Muscle of leg (tissue), 3 donors: ENCODE measurements at regions not wholly inside any gene's neighbourhood (a gene's known extent, or its start where the extent isn't known, plus 50 kb on each side); places are given as distances from the start of the nearest gene placed in this dataset.

Experiments
- DNase-seq: peaks from one replicate; pipeline ENCODE4 v3.0.0; 2013
- H3K27ac ChIP-seq: one replicate; pipeline ENCODE4 v1.5.1; 2013; ENCODE audit warnings: mild to moderate bottlenecking, low read length, control low read depth
- H3K27me3 ChIP-seq: one replicate; pipeline ENCODE4 v1.6.1; 2013; ENCODE audit warnings: low read length; ENCODE audit not compliant: control insufficient read depth, insufficient read depth
- H3K36me3 ChIP-seq: one replicate; pipeline ENCODE4 v1.6.1; 2013; ENCODE audit warnings: low read length; ENCODE audit not compliant: control insufficient read depth, insufficient read depth
- H3K4me1 ChIP-seq: one replicate; pipeline ENCODE4 v1.6.1; 2013; ENCODE audit warnings: low read length; ENCODE audit not compliant: control insufficient read depth, insufficient read depth
- H3K4me3 ChIP-seq: one replicate; pipeline ENCODE4 v1.5.1; 2013; ENCODE audit warnings: low read length, control low read depth
- H3K9me3 ChIP-seq: replicated peaks from 2 replicates; pipeline ENCODE4 v1.6.1; 2013; ENCODE audit warnings: low read depth, low read length; ENCODE audit not compliant: control insufficient read depth
- WGBS: methylation state at CpG from one replicate; pipeline ENCODE4 v1.1.5; 2013; ENCODE audit warnings: missing lambda C conversion rate; ENCODE audit not compliant: insufficient coverage; 5-methylcytosine and 5-hydroxymethylcytosine counted together

GRCh38 chr14:34032720-34033119 is 81.8 kb upstream of the EGLN3 start:
- peaks cover 57% of the 10 kb centered on the region for H3K4me1 ChIP-seq
- H3K4me3 ChIP-seq: no peak overlapping the region
- 94% methylated on average over 2 of the region's 5 CpGs for WGBS
- no peaks in the 10 kb centered on the region for H3K9me3 ChIP-seq
- no peaks in the 10 kb centered on the region for H3K36me3 ChIP-seq
- H3K27me3 ChIP-seq: no peaks in the 10 kb centered on the region
- DNase-seq: no peak
- H3K27ac ChIP-seq: no peak overlapping the region

GRCh38 chr14:34030864-34031263 is 80.0 kb upstream of the EGLN3 start:
- H3K9me3 ChIP-seq: no peaks in the 10 kb centered on the region
- peaks cover 55% of the 10 kb centered on the region for H3K4me1 ChIP-seq
- no peaks in the 10 kb centered on the region for H3K36me3 ChIP-seq
- H3K4me3 ChIP-seq: no peak overlapping the region
- DNase-seq: peak; percentile 98
- peak overlapping the region; percentile 88 for H3K27ac ChIP-seq
- no peaks in the 10 kb centered on the region for H3K27me3 ChIP-seq
- 0% methylated on average over 1 of the region's 1 CpG for WGBS

DNA sequence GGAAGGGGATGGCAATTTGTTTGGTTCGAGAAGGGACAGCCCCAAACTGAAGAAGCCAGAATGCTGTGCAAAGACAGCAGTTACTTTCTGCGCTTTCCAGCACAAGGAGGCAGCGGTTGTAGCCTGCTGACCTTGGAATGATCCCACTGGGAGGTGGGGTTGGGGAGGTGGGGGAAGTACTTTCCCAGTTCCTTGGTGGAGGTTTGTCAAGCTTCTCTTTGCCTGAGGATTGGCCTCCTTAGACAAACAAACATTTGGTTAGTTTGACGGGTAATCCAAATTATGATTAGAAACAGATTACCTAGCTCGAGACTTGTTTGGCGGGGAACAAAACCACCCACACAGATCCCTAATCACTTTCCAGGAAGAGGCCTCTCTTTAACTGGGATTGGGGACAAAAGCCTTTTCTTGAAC is 79.1 kb upstream of the EGLN3 start:
- H3K36me3 ChIP-seq: no peaks in the 10 kb centered on the region
- no peak overlapping the region for H3K4me3 ChIP-seq
- peak overlapping the region; percentile 88 for H3K27ac ChIP-seq
- no peaks in the 10 kb centered on the region for H3K9me3 ChIP-seq
- WGBS: 32% methylated on average over 5 of the region's 6 CpGs
- peaks cover 46% of the 10 kb centered on the region for H3K4me1 ChIP-seq
- peak; percentile 98 for DNase-seq
- H3K27me3 ChIP-seq: no peaks in the 10 kb centered on the region

DNA sequence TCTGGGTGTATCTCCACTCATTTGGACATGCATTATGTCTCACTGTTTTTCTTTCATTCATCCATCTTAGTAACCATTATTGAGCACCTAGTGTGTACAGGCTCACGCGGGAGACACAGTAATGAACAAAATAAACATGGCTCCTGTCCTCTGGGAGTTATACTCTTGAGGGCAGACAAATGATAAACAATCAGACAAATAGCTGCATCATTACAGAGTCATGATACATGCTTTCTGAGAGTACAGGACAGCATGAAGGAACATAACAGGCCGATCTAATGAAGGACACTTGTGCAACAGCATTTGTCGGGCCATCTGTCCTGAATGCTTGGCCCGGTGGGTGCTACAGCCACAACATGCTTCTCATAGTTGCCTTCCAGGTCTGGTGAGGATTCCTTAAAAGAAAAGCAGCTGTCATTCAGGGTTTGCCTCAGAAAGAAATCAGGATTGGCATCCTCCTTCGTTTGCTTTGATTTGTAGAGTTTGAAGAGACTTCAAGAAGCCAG is 77.2 kb upstream of the EGLN3 start:
- peak; percentile 60 for DNase-seq
- no peaks in the 10 kb centered on the region for H3K36me3 ChIP-seq
- no peaks in the 10 kb centered on the region for H3K9me3 ChIP-seq
- 92% methylated on average over 2 of the region's 6 CpGs for WGBS
- peak overlapping the region; percentile 67 for H3K27ac ChIP-seq
- no peak overlapping the region for H3K4me3 ChIP-seq
- H3K27me3 ChIP-seq: no peaks in the 10 kb centered on the region
- peaks cover 43% of the 10 kb centered on the region for H3K4me1 ChIP-seq

GRCh38 chr14:34027130-34027989 is 76.5 kb upstream of the EGLN3 start:
- no peak for DNase-seq
- no CpG with 5 or more reads among the region's 3 CpGs for WGBS

DNA sequence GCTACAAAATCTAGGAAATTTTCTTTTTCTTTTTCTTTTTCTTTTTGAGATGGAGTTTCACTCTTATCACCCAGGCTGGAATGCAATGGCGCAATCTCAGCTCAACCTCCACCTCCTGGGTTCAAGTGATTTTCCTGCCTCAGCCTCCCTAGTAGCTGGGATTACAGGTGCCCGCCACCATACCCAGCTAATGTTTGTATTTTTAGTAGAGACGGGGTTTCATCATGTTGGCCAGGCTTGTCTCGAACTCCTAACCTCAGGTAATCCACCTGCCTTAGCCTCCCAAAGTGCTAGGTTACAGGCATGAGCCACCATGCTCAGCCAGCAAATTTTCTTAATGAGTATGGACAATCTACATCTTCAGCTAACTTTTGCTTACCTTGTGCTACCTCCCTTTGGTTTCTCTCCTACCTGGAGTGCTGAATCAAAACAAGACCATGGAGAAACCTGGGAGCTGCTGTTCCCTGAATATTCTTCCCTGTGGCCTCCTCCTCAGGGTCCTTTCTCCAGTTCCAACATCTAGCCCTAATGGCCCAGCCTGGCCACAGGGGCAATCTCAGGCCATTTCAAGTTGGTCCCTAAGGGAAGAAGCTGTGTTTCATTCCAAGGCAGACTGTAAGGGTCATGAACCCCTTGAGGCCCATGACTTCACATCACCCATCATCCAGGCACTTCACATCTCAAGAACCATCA is 74.6 kb upstream of the EGLN3 start:
- no peaks in the 10 kb centered on the region for H3K36me3 ChIP-seq
- H3K9me3 ChIP-seq: no peaks in the 10 kb centered on the region
- peaks cover 23% of the 10 kb centered on the region for H3K4me1 ChIP-seq
- H3K27me3 ChIP-seq: no peaks in the 10 kb centered on the region
- H3K4me3 ChIP-seq: no peak overlapping the region
- DNase-seq: no peak
- no peak overlapping the region for H3K27ac ChIP-seq
- WGBS: 100% methylated on average over 1 of the region's 4 CpGs

More at GRCh38 chr14:34027130-34027989, 76.5 kb upstream of the EGLN3 start:
- Histone ChIP-seq H3K27ac (peak overlapping the region; percentile 47), H3K4me1 (peaks cover 42% of the 10 kb centered on the region), H3K27me3 (no peaks in the 10 kb centered on the region), H3K4me3 (no peak overlapping the region), H3K36me3 (no peaks in the 10 kb centered on the region), H3K9me3 (no peaks in the 10 kb centered on the region)

DNA sequence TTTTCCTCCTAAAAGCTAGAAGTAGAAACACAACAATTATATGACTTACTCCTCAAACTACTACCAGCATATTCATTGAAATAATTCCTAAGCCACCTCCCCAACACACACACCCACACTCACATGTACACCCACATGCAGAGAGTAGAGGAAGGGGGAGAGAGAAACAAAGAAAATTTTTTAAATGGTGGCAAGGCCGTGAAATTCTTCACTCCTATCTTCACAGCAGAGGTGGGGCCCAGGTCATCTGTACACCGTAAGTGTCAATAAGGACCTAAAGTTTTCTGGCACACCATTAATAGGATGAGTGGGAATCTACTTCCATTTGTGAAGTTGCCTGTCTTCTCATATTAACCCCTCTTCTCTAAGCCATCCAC is 73.9 kb upstream of the EGLN3 start:
- no peaks in the 10 kb centered on the region for H3K9me3 ChIP-seq
- H3K27me3 ChIP-seq: no peaks in the 10 kb centered on the region
- H3K36me3 ChIP-seq: no peaks in the 10 kb centered on the region
- no CpG with 5 or more reads among the region's 2 CpGs for WGBS
- DNase-seq: no peak
- H3K4me3 ChIP-seq: no peak overlapping the region
- H3K4me1 ChIP-seq: peaks cover 16% of the 10 kb centered on the region
- H3K27ac ChIP-seq: no peak overlapping the region

- no peaks in the 10 kb centered on the region for H3K36me3 ChIP-seq
- no peaks in the 10 kb centered on the region for H3K27me3 ChIP-seq
- WGBS: 94% methylated on average over 5 of the region's 13 CpGs
- no peaks in the 10 kb centered on the region for H3K9me3 ChIP-seq
- H3K4me1 ChIP-seq: peaks cover 10% of the 10 kb centered on the region
- H3K27ac ChIP-seq: no peak overlapping the region
- DNase-seq: no peak
- no peak overlapping the region for H3K4me3 ChIP-seq
Observed at GRCh38 chr14:34023824-34024767, 73.2 kb upstream of the EGLN3 start.

GRCh38 chr14:34021096-34021495 is 70.2 kb upstream of the EGLN3 start:
- no peaks in the 10 kb centered on the region for H3K4me1 ChIP-seq
- H3K27me3 ChIP-seq: no peaks in the 10 kb centered on the region
- H3K27ac ChIP-seq: no peak overlapping the region
- no peaks in the 10 kb centered on the region for H3K9me3 ChIP-seq
- no CpG with 5 or more reads among the region's 3 CpGs for WGBS
- H3K36me3 ChIP-seq: no peaks in the 10 kb centered on the region
- no peak overlapping the region for H3K4me3 ChIP-seq
- DNase-seq: no peak
